OCI-LY7 (cell line): ENCODE measurements at regions not wholly inside any gene's neighbourhood (a gene's known extent, or its start where the extent isn't known, plus 50 kb on each side); places are given as distances from the start of the nearest gene placed in this dataset.
"Not testable (repeated sequence)": the region's sequence is repeated elsewhere in the genome, so short reads cannot be mapped to it uniquely, and the experiment has no call there.

ENCODE experiments used
- BruUV-seq: library from RNA; stranded (reverse); fragments of 400-500 nt; replicated peaks from 2 replicates; lab custom pipeline; 2021; lab: Mats Ljungman, UMichigan
- CTCF ChIA-PET: fragments of 300-600 bp; sonication (Branson Sonifier 250); formaldehyde crosslinking; loops from one replicate; lab custom pipeline; 2022; ENCODE audit warnings: antibody characterized with exemption; ENCODE audit not compliant: unreplicated experiment; lab: Charles Lee
- POLR2A ChIA-PET: fragments of 300-600 bp; sonication (Branson Sonifier 250); formaldehyde crosslinking; loops from one replicate; lab custom pipeline; 2022; ENCODE audit warnings: antibody characterized with exemption; lab: Charles Lee
- DNase-seq: peaks from one replicate; pipeline ENCODE4 v3.0.0-alpha.2; 2015; ENCODE audit warnings: low spot score
- H2AFZ ChIP-seq: fragments of 200-600 bp; sonication (generic), shearing (Covaris generic); 2 replicates; pipeline ENCODE4 v1.6.1; 2014; ENCODE audit warnings: mild to moderate bottlenecking, antibody characterized with exemption, low read length, moderate library complexity
- H3K27ac ChIP-seq: fragments of 200-600 bp; sonication (generic); 2 replicates; pipeline ENCODE4 v1.5.1; 2014; ENCODE audit warnings: mixed run types, low read depth, mild to moderate bottlenecking, moderate library complexity, low read length, inconsistent platforms; ENCODE audit not compliant: poor library complexity, severe bottlenecking
- H3K36me3 ChIP-seq: fragments of 200-600 bp; sonication (generic); 2 replicates; pipeline ENCODE4 v1.6.1; 2014; ENCODE audit warnings: mild to moderate bottlenecking, antibody characterized with exemption, low read length, moderate library complexity, mixed read lengths; ENCODE audit not compliant: insufficient read depth
- H3K4me1 ChIP-seq: fragments of 200-600 bp; sonication (generic); 2 replicates; pipeline ENCODE4 v1.5.1; 2014; ENCODE audit warnings: mild to moderate bottlenecking, low read length; ENCODE audit not compliant: insufficient read depth, poor library complexity, severe bottlenecking
- H3K4me2 ChIP-seq: fragments of 200-600 bp; sonication (generic); 2 replicates; pipeline ENCODE4 v1.6.1; 2014; ENCODE audit warnings: mild to moderate bottlenecking, low read length
- H3K4me3 ChIP-seq: fragments of 200-600 bp; sonication (generic); 2 replicates; pipeline ENCODE4 v1.5.1; 2014; ENCODE audit warnings: mild to moderate bottlenecking, low read depth, low read length; ENCODE audit not compliant: poor library complexity, severe bottlenecking
- H3K79me2 ChIP-seq: fragments of 200-600 bp; sonication (generic); 2 replicates; pipeline ENCODE4 v1.6.1; 2016; ENCODE audit warnings: low read depth, mild to moderate bottlenecking, low read length, moderate library complexity, mixed read lengths; ENCODE audit not compliant: insufficient read depth
- H3K9me2 ChIP-seq: fragments of 200-600 bp; sonication (generic); 2 replicates; pipeline ENCODE4 v1.6.1; 2016; ENCODE audit warnings: mild to moderate bottlenecking, low read length, mixed read lengths; ENCODE audit not compliant: insufficient read depth
- H3K9me3 ChIP-seq: fragments of 200-600 bp; sonication (generic); 2 replicates; pipeline ENCODE4 v1.6.1; 2014; ENCODE audit warnings: mild to moderate bottlenecking, mixed run types, low read length, mixed read lengths
- H4K20me1 ChIP-seq: fragments of 200-600 bp; sonication (generic); 2 replicates; pipeline ENCODE4 v1.6.1; 2014; ENCODE audit warnings: mild to moderate bottlenecking, antibody characterized with exemption, low read length, moderate library complexity, mixed read lengths; ENCODE audit not compliant: insufficient read depth
- EZH2phosphoT487 ChIP-seq: fragments of 200-600 bp; sonication (generic); IDR thresholded peaks from 2 replicates; pipeline ENCODE4 v1.6.1; 2018; ENCODE audit warnings: low read depth, borderline replicate concordance, mild to moderate bottlenecking, mixed run types, antibody characterized with exemption, low read length, moderate library complexity, mixed read lengths
- intact Hi-C: fragments of 100-400 bp; cut with micrococcal nuclease; formaldehyde crosslinking; loops from one replicate; pipeline ENCODE4 v1.10.0; 2022; ENCODE audit not compliant: unreplicated experiment
- TF ChIP-seq, protein P1 (sequence below): fragments of 200-600 bp; sonication (generic); conservative IDR thresholded peaks from 2 replicates; pipeline ENCODE4 v1.5.1; 2014; ENCODE audit warnings: mild to moderate bottlenecking, antibody characterized with exemption, low read length, moderate library complexity, mixed read lengths

DNA sequence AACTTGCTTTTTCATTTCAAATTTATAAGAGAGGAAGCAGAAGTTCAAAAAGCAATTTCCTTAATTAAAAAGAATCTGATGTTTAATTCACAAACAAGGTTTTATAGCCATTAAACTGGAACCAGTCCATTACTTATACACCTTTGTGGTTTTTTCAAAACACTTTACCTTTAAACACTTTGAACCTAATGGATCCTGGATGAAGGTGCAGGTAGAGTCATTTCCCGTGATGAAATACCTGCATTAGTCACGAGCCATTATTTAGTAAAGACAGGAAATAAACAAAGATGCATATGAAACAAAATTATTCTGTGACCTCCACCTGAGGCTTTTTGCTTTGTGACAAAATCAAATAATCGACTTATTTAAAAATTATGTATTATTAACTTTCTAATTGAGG is 341.7 kb upstream of the UBE2E2 start:
- Histone ChIP-seq H3K27ac (no peak overlapping the region), H3K9me2 (no peaks in the 10 kb centered on the region), H3K4me1 (no peaks in the 10 kb centered on the region), H3K79me2 (no peaks in the 10 kb centered on the region), H4K20me1 (no peaks in the 10 kb centered on the region), H3K9me3 (no peaks in the 10 kb centered on the region), H3K36me3 (no peaks in the 10 kb centered on the region), H3K4me3 (no peak overlapping the region), H3K4me2 (no peak overlapping the region), H2AFZ (no peak overlapping the region)
- no TSS peak for BruUV-seq
- DNase-seq: no peak
- TF ChIP-seq, protein P1, sequence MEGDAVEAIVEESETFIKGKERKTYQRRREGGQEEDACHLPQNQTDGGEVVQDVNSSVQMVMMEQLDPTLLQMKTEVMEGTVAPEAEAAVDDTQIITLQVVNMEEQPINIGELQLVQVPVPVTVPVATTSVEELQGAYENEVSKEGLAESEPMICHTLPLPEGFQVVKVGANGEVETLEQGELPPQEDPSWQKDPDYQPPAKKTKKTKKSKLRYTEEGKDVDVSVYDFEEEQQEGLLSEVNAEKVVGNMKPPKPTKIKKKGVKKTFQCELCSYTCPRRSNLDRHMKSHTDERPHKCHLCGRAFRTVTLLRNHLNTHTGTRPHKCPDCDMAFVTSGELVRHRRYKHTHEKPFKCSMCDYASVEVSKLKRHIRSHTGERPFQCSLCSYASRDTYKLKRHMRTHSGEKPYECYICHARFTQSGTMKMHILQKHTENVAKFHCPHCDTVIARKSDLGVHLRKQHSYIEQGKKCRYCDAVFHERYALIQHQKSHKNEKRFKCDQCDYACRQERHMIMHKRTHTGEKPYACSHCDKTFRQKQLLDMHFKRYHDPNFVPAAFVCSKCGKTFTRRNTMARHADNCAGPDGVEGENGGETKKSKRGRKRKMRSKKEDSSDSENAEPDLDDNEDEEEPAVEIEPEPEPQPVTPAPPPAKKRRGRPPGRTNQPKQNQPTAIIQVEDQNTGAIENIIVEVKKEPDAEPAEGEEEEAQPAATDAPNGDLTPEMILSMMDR: no peak
- TF ChIP-seq EZH2phosphoT487: no peak
- ChIA-PET CTCF (no interaction called here), POLR2A (no interaction called here)
- intact Hi-C loops: no loop called here

DNA sequence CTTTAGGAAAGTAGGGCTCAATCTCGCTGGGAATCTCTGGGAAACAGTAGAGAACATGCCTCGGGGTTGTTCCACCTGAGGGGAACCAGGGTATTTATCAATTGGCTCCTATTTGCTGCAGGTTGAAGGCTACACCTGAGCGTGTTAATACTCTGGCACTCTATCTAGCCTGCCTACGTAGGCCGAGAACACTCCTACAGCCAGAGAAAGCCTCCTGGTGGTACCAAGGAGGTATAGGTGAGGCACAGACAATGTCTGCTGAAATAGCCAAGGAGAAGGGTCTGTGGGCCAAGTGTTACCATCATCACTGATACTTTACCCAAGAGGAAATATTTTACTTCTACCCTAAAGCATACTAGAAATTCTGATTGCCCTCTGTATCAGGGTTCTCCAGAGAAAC is 341.0 kb upstream of the UBE2E2 start:
- intact Hi-C loops: no loop called here
- ChIA-PET CTCF (no interaction called here), POLR2A (no interaction called here)
- Histone ChIP-seq H3K4me3 (no peak overlapping the region), H4K20me1 (no peaks in the 10 kb centered on the region), H3K9me3 (no peaks in the 10 kb centered on the region), H3K36me3 (no peaks in the 10 kb centered on the region), H3K4me2 (no peak overlapping the region), H3K27ac (no peak overlapping the region), H2AFZ (no peak overlapping the region), H3K4me1 (no peaks in the 10 kb centered on the region), H3K9me2 (no peaks in the 10 kb centered on the region), H3K79me2 (no peaks in the 10 kb centered on the region)
- no TSS peak for BruUV-seq
- no peak for DNase-seq
- TF ChIP-seq, protein P1: peak; percentile 32; the same call in 1 of the 2 replicates
- TF ChIP-seq EZH2phosphoT487: no peak

DNA sequence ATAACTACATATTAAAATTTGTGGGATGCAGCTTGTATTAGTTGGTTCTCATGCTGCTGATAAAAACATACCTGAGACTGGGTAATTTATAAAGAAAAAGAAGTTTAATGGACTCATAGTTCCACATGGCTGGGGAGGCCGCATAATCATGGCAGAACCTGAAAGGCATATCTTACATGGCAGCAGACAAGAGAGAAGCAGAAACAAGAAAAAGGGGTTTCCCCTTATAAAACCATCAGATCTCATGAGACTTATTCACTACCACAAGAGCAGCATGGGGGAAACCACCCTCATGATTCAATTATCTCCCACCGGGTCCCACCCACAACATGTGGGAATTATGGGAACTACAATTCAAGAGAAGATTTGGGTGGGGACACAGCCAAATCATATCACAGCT is 320.3 kb upstream of the UBE2E2 start:
- H2AFZ ChIP-seq, H3K27ac ChIP-seq, H3K36me3 ChIP-seq, H3K4me1 ChIP-seq, H3K4me3 ChIP-seq, H3K79me2 ChIP-seq, BruUV-seq, H3K4me2 ChIP-seq, DNase-seq, H3K9me3 ChIP-seq, H3K9me2 ChIP-seq, H4K20me1 ChIP-seq, CTCF ChIA-PET, intact Hi-C loops: not testable (repeated sequence)
- POLR2A ChIA-PET: interaction anchor here (1.1 kb wide), 1 partner anchor 456 kb away, joined by 4 read pairs; no protein-coding TSS in a partner anchor
